Thymus (tissue), 11 donors: ENCODE measurements at regions not wholly inside any gene's neighbourhood (a gene's known extent, or its start where the extent isn't known, plus 50 kb on each side); places are given as distances from the start of the nearest gene placed in this dataset.
"Not testable (repeated sequence)": the region's sequence is repeated elsewhere in the genome, so short reads cannot be mapped to it uniquely, and the experiment has no call there.

Experiments used
- DNase-seq, 9 donors: peaks; one replicate each; pipeline ENCODE4 v3.0.0-alpha.2; 2013; ENCODE audit warnings: low spot score in 9 of 9, low read depth in 6 of 9, missing footprints in 1 of 9
- H3K27ac ChIP-seq, 2 donors: one replicate each; pipeline ENCODE4 v1.5.1; 2013; ENCODE audit warnings: control low read depth in 1 of 2, low read depth in 1 of 2, low read length in 1 of 2, mild to moderate bottlenecking in 1 of 2, moderate library complexity in 1 of 2
- H3K27me3 ChIP-seq, 2 donors: one replicate each; pipeline ENCODE4 v1.5.1; 2013; ENCODE audit warnings: low read length in 1 of 2; ENCODE audit not compliant: control insufficient read depth in 2 of 2, insufficient read depth in 1 of 2
- H3K36me3 ChIP-seq, 2 donors: one replicate each; pipeline ENCODE4 v1.5.1; 2013; ENCODE audit warnings: low read length in 1 of 2, mild to moderate bottlenecking in 1 of 2, moderate library complexity in 1 of 2; ENCODE audit not compliant: control insufficient read depth in 2 of 2, insufficient read depth in 2 of 2
- H3K4me1 ChIP-seq, 2 donors: one replicate each; pipeline ENCODE4 v1.5.1; 2013; ENCODE audit warnings: low read length in 2 of 2; ENCODE audit not compliant: control insufficient read depth in 2 of 2, insufficient read depth in 2 of 2
- H3K4me3 ChIP-seq, 2 donors: one replicate each; pipeline ENCODE4 v1.5.1; 2013; ENCODE audit warnings: low read length in 2 of 2, control low read depth in 1 of 2, mild to moderate bottlenecking in 1 of 2
- H3K9me3 ChIP-seq, 2 donors: one replicate each; pipeline ENCODE4 v1.5.1; 2013; ENCODE audit warnings: low read length in 1 of 2, mild to moderate bottlenecking in 1 of 2; ENCODE audit not compliant: control insufficient read depth in 2 of 2, insufficient read depth in 1 of 2
- WGBS: extraction: QIAGEN DNeasy Blood & Tissue Kit; methylation state at CpG from one replicate; pipeline ENCODE4 v1.1.7; 2013; 5-methylcytosine and 5-hydroxymethylcytosine counted together
- donor health status: healthy.

DNA sequence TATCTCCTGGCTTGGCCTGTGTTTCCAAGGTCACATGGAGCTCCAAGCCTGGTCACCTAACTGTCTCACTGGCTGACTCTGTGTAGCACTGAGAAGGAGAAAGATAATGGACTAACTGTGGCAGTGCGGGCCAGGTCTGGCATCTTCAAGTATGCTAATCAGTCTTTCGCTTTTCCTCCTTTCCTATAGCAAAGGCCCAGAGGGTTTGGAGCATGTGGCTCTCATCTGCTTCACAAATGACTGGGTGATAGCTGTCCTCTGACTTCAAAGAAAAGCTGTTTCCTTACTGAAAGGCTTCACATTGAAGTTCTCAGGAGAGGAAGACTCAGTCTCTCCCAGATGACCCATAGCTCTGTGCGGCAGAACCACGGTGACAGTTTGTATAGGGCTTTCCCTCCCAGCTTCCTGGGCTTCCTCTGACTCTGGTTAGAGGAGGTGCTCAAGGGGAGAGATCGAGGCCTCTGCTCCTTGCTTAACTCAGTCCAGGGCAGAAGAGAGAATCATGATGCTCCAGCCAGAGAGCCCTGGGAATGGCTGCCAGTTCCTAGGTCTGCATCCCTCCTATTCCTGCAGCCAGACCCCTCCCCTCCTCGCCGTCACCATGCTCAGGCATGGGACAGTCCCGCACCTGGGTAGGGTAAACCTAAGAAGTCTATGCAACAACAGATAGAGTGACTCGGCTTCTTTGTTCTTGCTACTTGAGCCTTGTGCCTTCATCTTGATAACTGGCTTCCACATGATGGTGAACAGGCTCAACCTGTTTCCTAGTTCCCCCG, 72.3 kb downstream of the CCDC71L start:
- no peaks in the 10 kb centered on the region for H3K9me3 ChIP-seq
- H3K27me3 ChIP-seq: no peaks in the 10 kb centered on the region
- DNase-seq: peak in 1 of 9 donors; percentile 11
- no peaks in the 10 kb centered on the region for H3K36me3 ChIP-seq
- H3K27ac ChIP-seq: peak overlapping the region in 1 of 2 donors; percentile 6
- no peak overlapping the region for H3K4me3 ChIP-seq
- H3K4me1 ChIP-seq: peaks cover 5 to 13% of the 10 kb centered on the region in 2 donors
- WGBS: 90% methylated on average over 10 of the region's 10 CpGs

DNA sequence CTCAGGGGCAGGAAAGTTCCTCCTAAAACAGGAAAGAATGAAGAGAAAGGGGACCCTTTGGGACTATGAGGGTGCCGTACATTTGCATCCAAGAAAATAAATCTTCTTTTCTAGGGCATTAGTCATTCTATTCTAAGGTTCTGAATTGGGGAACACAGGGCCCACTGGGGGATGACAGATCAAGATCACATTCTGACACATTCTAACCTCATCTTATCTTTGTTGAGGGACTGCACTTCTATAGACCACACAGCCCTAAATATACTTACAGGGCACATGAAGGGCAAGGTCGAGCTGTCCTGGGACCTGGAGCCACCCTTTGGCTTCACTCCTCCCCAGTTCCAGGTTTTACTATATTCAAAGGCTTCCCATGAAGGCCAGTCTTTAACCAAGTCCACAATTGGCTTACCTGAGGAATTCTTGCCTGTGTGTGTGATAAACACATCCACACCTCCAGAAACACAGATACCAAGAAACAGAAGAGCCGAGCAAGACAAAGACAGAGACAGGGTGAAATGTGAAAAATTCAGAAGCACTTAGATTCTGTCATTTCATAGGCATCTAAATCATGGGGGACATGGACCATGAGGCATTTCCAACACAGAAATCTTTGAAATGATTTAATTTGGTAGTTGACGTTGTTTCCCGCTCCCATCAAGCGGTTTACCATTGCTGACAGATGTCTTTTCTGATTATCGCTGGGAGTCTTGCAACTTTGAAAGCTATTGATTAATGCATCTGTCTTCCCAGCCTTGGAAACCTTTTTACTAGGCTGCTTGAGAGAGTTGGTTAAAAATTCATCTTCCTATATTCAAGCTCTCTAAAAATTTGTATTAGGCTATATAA, 75.8 kb downstream of the CCDC71L start:
- H3K36me3 ChIP-seq: no peaks in the 10 kb centered on the region
- H3K4me1 ChIP-seq: peaks cover 5 to 13% of the 10 kb centered on the region in 2 donors
- no peaks in the 10 kb centered on the region for H3K27me3 ChIP-seq
- no peak for DNase-seq
- no peaks in the 10 kb centered on the region for H3K9me3 ChIP-seq
- H3K27ac ChIP-seq: no peak overlapping the region
- 97% methylated on average over 7 of the region's 7 CpGs for WGBS
- no peak overlapping the region for H3K4me3 ChIP-seq

DNA sequence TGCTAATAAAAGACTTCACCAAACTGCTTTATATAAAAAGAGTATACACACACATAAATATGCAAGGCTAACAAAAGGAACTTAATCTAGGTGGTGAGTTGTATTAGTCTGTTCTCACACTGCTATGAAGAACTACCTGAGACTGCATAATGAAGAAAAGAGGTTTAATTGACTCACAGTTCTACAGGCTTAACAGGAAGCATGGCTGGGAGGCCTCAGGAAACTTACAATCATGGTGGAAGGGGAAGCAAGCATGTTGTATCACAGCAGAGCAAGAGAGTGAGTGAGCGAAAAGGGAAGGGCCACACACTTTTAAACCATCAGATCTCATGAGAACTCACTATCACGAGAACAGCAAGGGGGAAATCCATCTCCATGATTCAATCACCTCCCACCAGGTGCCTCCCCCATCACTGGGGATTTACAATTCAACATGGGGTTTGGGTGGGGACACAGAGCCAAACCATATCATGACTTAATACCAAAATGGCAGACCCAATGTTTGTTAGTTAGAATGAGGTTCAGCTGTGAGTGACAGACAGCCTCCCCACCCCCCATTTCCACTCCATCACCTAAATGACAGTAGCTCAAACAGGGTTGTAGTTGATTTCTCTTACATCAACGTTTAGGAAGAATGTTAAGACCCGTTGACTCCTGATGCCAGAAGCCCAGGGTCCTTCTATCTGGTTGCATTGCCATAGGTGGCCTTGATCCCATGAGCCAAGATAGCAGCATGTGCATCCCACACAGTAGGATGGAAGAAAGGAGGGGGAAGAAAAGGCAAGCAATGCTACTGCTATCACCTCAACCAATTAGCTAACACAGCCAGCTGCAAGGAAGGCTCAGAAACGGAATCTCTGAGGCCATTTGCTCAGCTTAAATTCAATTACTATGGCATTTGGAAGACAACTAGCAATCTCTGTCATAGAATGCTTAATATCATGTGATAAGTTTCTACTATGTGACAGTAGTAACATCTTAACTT, 77.0 kb downstream of the CCDC71L start:
- no peak for DNase-seq
- H3K27me3 ChIP-seq: no peaks in the 10 kb centered on the region
- no peak overlapping the region for H3K4me3 ChIP-seq
- H3K4me1 ChIP-seq: peaks cover 3 to 9% of the 10 kb centered on the region in 2 donors
- 95% methylated on average over 5 of the region's 5 CpGs for WGBS
- no peaks in the 10 kb centered on the region for H3K36me3 ChIP-seq
- no peak overlapping the region for H3K27ac ChIP-seq
- no peaks in the 10 kb centered on the region for H3K9me3 ChIP-seq

DNA sequence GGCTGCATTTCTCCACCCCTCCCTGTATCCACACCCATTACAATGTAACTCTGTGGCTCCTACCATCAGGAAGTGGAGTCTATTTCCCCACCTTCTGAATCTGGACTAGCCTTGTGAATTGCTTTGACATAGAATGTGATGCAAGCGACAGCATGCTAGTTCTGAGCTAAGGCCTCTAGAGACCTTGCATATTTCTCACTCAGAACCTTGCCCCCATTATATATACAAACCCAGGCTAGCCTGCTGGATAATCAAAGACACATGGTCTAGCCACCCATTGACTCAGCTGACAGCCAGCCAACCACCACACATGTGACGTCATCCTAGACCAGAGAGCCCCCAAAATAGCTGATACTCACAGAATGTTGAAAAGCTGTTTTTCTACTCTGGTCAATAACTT, 77.9 kb downstream of the CCDC71L start:
- Histone ChIP-seq H3K27ac (no peak overlapping the region), H3K36me3 (no peaks in the 10 kb centered on the region), H3K9me3 (no peaks in the 10 kb centered on the region), H3K4me3 (no peak overlapping the region), H3K27me3 (no peaks in the 10 kb centered on the region), H3K4me1 (no peaks in the 10 kb centered on the region)
- no peak for DNase-seq
- 98% methylated on average over 2 of the region's 2 CpGs for WGBS

DNA sequence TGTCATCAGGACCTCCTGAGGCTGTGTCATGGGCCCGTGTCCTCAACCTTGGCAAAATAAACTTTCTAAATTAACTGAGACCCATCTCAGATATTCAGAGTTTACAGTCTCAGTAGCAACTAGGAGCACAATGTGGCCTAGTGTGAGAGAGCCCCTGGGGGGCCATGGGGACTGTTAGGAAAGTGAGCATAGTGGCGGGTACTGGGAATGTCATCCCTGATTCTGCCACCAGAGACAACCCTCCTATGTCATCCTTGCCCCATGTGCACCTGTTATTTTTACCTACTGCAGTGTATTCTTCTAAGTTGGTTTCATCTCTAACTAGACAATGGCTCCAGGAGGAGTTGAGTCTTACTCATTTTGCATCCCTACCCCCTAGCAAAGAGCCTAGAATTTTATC, 78.6 kb downstream of the CCDC71L start:
- Histone ChIP-seq H3K27me3 (no peaks in the 10 kb centered on the region), H3K9me3 (no peaks in the 10 kb centered on the region), H3K4me3 (no peak overlapping the region), H3K4me1 (no peaks in the 10 kb centered on the region), H3K36me3 (no peaks in the 10 kb centered on the region), H3K27ac (no peak overlapping the region)
- 91% methylated on average over 2 of the region's 2 CpGs for WGBS
- no peak for DNase-seq

DNA sequence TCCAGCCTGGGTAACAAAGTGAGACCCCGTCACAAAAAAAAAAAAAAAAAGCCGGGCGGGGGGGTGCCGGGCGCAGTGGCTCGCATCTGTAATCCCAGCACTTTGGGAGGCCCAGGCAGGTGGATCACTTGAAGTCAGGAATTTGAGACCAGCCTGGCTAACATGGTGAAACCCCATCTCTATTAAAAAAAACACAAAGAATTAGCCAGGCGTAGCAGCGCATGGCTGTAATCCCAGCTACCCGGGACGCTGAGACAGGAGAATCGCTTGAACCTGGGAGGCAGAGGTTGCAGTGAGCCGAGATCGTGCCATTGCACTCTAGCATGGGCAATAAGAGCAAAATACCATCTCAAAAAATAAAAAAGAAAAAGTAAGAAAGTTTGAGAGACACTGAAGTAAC, 81.9 kb downstream of the CCDC71L start:
- H3K4me3 ChIP-seq, H3K4me1 ChIP-seq, DNase-seq, H3K27ac ChIP-seq, H3K36me3 ChIP-seq, H3K9me3 ChIP-seq, H3K27me3 ChIP-seq: not testable (repeated sequence)
- WGBS: 95% methylated on average over 13 of the region's 13 CpGs

DNA sequence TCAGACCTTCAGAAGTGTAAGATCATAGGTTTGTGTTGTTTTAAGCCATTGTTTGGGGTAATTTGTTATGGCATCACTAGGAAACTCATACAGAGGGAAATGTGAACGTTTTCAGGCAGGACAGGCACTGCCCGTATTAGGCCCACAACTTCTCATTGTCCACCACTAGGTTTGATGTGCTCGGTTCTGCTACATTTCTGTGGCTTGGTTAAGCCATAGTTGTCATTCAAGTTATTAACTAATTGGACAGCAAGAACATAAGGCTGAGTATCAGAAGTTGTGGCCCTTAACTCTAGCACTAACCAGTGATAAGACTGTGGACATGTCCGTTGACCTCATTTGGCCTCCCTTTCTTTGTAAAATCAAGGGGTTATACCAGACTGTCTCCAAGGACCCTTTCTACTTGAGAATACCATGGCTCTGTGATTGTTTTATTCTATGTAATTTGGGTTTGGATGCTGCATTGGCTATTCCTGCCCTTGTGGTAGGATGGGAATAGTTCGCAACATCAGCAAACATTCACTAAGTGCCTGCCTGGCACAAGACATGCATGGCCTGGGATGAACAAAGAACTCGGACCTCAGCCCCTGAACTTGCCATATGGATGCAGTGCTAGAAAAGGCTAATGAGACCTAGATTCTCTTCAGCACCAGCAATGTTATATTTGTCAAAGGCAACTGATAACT, 85.7 kb downstream of the CCDC71L start:
- H3K9me3 ChIP-seq: no peaks in the 10 kb centered on the region
- H3K36me3 ChIP-seq: no peaks in the 10 kb centered on the region
- H3K4me1 ChIP-seq: peaks cover 0 to 3% of the 10 kb centered on the region in 2 donors
- H3K27me3 ChIP-seq: no peaks in the 10 kb centered on the region
- H3K4me3 ChIP-seq: no peak overlapping the region
- no peak overlapping the region for H3K27ac ChIP-seq
- 98% methylated on average over 6 of the region's 6 CpGs for WGBS
- DNase-seq: no peak

DNA sequence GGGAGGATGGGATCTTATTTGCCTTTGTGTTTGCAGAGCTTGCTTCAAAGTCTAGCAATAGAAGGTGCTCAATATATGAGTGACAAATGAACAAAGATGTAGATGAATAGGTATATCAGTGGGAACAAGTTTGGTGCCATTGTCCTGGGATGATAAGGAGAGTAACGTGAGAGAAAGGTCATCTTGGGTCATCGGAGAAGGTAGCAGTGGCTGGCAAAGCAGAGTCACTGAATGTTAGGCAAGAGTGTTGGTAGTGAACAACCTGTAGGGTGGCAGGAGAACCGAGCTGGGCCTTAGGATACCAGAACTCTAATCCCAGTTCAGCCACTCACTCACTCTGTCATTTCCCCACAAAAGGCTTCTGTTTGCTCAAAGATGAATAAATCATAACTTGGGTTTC, 87.2 kb downstream of the CCDC71L start:
- no peak overlapping the region for H3K4me3 ChIP-seq
- WGBS: 82% methylated on average over 3 of the region's 3 CpGs
- peaks cover 0 to 3% of the 10 kb centered on the region in 2 donors for H3K4me1 ChIP-seq
- no peak overlapping the region for H3K27ac ChIP-seq
- DNase-seq: no peak
- H3K27me3 ChIP-seq: no peaks in the 10 kb centered on the region
- no peaks in the 10 kb centered on the region for H3K36me3 ChIP-seq
- H3K9me3 ChIP-seq: no peaks in the 10 kb centered on the region
